Activated CD4-positive, alpha-beta T cell treated with anti-CD3 and anti-CD28 coated beads for 4 hours (primary cell): ENCODE measurements at regions not wholly inside any gene's neighbourhood (a gene's known extent, or its start where the extent isn't known, plus 50 kb on each side); places are given as distances from the start of the nearest gene placed in this dataset.

Experiments
- DNase-seq, 2 donors: peaks; one replicate each; pipeline ENCODE4 v3.0.0-alpha.2; 2020

DNA sequence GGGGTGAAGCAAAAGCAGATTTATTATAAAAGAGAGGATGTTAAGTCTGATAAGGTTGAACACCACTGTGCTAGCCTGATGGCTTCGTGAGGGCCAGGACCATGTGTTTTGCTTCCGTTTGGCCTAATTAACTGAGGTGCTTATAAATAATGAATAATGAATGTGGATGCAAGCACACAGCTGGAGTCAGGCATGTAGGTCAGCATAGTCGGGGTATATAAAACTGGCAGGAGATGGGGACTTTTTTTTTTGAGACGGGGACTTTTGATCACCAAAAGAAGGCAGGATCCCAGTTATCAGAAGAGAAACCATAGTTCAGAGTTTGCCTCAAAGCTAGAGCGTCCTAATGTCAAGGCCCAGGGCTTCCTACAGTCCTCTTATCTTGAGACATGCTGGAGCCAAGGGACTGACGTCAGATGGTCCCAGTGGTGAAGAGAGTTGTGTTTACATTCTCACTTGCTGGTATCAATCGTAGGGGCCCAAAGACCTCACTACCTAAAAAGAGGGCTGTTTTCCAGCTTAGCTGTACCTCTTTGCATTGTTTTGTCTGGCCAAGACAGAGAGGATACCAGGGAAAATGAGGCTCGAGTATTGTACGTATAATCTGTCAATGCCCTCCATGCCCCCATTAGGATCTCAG, 50.4 kb downstream of the RTL9 start:
- no peak for DNase-seq

DNA sequence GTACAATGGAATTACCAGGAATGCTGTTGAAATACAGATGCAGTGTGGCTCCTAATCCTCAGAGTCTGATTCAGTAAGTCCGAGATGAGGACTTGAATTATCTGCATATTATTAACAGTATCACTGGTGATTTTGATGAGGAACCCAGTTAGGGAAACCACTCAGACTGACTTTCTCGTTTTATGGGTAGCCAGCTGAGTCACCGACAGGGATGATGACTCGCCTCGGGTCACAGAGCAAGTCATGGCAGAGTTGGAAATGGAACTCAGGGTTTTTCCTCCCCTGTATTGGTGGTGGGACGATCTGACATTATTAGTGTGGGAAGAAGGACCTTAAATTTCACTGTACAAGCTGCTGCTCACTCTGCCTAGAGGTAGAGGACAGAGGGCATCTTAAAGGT, 51.3 kb downstream of the RTL9 start:
- DNase-seq = no peak

DNA sequence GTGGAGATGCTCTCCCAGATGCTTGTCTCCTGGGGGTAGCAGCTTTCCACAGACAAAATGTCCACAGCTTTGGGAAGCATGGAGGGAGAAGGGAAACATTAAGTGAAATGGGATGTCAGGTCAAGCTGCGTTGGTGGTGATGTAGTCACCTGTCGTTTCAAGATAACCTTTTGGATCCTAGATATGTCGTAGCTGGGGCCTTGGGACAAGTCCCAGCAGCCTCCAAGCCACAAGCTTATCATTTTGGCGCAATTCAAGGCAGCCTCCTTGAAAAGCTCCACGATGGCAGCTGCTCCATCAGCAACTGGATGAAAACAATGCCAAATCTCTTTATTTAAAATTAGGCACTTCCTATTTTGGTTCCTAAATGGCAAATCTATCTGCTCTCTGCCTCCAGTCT, 52.0 kb downstream of the RTL9 start:
- no peak for DNase-seq

DNA sequence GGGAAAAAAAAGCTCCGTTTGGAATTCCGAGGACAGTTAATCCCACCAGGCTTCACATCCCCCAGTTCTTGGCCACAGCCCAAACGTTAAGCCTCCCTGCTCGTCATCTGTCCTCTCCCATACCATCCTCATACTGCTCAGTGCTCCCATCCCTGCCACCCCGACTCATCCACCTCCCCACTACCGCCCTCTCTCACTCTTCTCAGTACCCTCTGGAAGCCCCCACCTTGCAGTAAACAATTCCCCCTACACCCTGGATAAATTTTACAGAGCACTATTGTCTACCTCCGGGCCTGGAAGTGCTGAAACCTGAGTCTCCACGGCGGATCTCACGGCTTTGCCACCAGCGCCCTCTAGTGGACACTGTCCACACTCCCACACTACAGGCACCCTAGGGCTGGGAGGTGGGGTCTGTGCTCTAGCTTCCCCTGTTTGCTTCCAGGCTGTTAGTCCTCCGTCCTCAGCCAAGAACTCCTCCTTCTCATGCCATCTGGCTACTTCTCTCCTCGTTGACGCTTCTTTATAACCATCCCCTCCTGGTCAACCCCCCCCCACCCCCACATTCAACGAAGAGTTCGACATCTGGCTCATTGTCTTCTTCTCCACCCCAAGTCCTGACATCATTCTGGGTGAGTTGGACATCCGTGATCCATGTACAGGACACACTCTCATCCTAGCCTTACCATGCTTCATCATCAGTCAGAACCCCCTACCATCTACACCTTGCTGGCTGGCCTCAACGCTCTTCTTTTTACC, 54.5 kb downstream of the RTL9 start:
- DNase-seq = peak; percentile 48 to 67

DNA sequence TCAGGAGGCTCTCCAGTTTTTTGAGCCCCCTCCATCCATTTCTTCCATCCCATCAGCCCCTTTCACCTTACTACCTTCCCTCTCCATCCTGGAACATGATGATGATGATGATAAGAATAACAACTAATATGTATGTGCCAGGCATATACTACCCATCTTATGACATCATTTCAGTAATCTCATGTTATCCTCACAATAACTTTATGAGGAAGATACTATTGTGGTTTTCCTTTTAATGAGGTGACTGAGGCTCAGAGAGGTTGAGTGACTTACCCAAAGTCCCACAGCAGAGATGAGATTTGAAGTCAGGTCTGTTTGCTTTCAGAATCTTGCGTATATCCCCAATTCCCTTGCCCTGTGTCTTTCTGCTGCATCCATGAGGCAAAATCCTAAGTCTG, 55.1 kb downstream of the RTL9 start:
- DNase-seq = no peak

DNA sequence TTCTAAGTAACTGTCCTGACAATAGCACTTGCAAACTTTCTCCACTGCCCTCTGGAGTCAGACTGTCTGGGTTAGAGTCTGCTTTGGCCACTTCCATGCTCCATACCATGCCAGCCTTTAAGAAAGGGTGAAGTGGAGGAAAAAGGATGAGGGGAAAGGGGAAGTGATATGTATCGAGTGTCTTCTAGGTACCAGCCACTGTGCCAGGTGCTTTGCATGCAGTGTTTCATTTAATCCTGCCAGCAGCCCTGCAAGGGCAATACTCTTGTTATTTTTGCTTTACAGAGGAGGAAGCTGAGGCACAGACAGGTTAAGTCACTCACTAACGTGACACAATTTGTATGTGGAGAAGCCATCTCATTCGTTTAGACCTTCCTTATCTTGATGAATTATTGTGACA, 55.6 kb downstream of the RTL9 start:
- no peak for DNase-seq

DNA sequence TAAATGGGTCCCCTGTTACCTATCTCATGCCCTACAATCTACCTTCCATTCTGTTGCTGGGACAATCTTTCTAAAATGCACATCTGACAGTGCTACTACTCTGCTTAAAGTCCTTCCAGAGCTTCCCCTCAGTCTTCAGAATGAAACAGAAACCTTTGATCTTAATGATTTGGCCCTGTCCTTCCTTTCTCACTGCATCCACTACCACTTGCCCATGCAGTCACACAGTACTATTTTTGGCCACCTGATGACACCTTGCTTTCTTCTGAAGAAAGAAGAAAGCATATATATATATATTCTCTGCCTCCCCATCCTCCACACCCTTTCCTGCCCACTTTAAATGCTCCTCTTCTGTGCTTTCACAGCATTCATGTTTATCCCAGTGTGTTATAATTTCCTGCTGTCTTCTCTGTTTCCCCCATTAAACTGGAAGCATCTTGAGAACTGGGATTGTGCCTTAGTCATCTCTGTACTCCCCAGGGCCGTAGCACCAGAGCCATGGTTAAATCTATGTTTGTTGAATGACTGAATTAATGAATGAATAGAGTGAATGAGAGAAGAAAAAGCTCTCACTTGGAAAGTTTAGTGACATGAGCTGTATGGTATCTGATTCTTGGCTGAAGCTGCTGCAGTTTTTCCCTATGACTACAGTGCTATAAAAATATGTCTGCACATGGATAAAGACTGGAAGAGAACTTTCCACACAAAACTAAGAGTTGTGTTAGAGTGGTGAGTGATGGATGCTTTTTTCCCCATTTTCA, 56.2 kb downstream of the RTL9 start:
- no peak for DNase-seq

DNA sequence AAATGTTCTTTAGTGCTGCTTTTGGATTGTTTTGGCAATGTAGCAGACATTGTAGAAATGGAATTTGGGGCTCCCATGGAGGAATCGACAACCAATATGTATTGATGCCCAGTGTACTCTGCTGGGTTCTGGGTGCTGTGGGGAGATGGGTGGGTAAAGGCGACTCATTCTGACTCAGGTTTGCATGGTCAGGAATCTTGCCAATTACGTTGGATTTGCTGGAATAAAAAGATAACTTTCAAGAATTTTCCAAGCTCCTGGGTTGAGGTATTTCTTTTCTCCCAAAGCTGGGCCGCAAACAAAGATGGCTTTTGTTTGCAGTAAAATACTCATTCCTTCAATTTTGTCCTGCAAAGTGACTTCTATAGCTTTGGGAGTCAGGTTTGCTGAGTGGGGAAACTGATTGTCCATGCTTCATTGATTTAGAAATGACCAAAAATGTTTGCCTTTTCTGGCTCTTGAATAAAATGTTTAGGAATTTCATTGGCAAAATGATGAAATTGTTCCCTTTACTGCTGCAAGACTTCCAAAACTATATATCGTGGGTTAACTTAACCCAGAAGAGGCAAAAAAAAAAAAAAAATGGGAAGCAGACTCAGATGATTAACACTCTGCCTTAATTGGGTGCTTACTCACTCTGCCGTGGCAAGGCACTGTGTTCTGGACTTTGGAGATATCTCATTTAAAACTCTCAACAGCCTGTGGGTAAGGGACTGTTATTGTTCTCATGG, 57.0 kb downstream of the RTL9 start:
- no peak for DNase-seq

DNA sequence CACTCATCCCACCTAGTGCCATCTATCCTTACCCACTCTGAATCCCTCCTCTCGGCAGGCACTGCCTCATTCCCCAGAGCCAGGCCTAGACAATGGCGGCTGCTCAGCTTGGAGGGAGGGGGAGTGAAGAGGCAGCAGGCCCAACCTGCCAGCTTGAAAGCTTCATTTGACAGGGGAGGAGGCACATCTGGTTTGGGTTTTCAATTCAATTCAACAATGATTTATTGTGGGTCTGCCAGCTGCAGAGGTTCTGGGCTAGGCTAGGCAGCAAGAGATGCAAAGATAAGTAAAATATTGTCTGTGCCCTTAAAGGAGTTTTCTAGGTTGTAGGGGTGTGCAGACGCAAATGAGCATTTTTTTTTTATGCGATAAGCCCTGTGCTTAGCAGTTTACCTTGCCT, 58.5 kb downstream of the RTL9 start:
- DNase-seq = no peak

DNA sequence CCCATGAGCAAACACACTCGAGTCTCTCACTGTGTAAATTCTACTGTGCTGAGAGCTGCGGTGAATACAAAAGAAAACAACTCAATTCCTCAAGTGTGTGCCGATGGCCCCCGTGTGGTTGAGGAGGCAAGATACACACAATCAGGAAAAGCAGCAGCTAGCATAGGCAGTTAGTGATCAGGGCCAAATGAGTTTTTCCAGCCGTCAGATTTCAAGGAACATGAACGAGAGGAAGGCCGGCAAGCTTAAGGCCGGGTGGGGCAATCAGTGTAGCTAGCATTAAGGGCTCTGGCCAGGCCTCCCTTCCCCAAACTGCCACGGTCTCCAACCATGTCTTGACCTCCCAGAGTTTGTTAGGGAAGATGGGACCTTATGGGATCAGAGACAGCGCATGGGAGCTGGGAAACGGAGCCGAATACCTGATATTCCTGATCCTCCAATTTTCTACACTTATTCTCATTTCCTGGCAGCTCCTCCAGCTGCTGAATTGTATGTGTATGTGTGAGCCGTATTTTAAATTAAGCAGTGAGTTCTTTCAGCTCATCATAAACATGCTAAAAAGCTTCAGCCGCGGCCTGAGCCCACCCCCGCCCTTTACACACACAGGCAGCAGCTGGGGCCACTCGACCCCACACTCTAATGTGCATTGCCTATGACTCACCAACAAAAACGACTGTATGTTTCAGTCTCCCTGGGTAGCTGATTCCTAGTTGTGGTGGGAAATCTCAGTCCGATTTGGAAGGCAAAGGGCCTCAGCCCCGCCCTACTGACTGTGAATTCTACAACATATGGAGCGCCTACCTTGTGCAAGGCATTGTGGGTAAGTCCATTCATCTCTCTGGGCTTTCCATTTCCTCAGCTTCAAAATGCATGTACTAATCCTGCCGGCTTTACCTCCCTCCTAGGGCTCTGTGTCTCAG, 59.9 kb downstream of the RTL9 start:
- no peak for DNase-seq

DNA sequence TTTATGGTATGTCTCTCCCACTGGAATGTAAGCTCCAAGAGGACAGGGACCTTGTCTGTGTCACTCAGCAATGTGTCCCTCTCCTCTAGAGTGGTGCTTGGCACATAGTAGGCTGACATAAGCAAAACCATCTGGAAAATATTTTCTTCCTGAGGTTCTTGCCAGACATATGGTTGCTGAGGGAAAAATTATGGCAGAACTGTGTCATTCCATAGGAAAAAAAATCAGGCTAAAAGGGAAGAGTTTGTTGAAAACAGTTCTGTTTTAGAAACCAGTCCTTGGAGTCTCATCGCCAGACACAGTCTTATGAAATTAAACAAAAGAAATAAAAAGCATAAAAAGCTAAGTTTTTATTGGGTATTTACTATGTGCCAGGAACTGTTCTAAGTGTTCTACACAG, 60.9 kb downstream of the RTL9 start:
- DNase-seq = no peak

DNA sequence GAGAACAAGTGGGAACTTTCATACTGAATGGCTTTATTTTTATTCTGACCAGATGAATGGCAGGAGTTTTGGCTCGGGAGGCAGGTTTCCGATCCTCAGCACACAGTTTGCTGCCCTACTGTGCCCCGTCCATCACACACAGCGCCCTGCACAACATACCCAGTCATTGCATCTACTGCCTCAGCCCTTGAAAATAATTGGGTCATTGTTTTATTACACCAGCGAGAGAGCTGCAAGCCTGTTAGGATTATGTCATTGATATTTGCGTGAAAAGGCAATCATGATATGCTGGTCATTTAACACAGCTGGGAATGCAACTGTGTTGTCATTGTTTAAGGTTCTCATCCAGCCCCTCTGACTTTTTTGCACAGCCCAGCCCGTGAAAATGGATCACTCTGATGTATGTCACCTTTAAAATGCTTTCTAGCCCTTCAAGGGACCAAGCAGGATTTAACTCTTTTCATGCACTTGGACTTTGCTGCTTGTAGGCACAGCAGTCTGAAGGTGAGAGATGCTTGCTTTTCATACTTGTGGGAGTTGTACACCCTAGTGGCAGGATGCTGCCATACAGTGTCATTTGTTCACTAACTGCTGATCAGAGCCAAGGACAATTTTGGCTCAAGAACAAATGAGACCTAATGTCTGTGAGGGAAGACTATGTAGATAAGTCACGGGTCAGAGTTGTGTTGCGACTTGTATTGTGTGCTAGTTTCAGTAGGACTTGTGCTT, 62.3 kb downstream of the RTL9 start:
- DNase-seq = no peak

DNA sequence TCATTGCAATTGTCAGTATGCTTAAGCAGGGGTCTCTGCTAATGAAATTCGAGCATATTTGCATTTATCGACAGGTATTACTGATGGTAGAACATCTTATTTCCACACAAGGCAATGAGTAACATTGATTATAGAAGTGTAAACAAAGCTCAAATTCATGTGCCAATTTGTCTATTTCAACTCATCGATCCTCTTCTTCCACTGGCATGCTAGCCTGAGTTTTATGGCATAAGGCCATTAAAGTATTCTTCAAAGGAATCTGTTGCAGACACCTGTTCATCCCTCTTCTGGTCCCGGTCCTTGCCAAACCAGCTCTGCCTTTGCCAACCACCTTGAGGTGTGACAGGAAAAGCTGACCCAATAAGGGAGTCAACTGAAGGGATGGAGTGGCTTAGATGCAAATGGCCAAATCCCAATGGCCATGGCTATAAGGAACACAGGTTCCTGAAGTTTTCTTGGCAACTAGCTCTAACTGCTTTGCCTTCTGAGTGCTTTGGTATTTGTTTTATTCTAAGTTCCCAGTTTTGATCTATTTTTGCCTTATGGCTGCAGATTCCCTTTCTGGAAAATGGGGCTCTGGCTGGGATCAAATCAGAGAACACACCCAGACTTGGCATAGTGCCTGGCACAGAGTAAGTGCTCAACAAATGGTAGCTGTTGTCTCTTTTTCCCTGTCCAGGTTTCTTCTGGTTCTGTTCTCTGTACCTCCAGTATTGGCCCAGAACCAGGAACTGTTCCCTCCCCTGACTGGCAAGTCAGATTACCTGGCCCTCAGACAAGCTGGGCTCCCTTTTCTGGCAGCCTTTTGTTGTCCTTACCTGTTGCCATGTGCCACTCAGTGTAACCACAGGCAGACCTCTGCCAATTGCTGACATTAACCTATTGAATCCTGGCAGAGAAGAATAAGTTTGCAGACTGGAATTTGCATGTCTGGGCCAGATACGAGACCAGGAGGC, 63.1 kb downstream of the RTL9 start:
- no peak for DNase-seq

DNA sequence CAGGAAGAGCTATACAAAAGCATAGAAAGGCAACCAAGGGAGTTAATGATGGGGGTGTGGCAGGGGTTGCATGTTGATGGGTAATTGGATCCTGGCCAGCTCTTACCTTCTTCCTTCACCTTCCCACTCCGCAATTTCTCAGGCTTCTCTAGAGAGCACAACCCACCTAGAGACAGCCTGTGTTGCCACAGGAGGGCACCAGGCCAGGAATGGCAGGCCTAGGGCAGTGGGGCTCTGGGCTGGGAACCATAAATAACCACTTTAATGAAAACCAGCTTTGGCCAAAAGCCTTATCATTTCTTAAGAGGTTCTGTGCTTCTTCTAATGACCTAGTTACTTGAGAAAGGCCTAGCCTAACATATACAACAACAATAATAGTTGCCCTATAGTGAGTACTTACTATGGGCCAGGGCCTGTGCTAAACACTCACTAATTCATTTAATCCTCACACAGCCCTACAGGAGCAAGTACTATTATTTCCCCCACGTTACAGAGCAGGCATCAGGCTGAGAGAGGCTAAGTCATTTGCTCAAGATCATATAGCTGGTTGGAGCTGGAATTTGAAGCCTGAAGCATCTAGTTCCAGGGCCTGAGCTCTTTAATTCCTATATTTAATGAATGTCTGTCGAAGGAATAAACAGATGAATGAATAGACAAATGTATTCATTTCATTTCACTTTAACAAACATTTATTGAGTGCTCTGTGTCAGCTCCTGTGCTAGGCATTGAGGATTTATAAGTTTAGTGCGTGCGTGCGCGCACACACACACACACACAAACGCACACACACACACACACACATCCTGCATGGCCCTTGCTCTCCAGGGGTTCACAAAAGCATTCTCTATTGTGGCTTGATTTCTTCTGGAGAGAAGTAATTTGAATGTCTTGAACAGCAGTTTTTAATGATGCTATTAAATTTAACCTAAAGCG, 66.8 kb downstream of the RTL9 start:
- DNase-seq = no peak

DNA sequence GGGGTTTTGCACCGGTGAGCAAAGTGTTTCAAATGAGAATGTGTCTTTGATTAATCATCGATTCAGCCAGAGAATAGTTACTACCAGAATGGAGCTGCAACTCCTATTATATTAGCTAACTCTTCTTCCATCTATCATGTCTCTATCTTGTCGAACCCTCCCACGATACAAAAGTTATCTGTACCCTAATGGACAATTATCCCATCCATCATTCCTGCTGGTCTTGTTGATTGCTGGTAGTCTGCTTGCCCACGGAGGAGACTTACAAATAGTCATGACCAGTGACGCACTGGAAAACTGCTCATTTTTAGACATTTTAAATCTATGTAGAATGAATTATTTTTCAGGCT, 67.5 kb downstream of the RTL9 start:
- no peak for DNase-seq

DNA sequence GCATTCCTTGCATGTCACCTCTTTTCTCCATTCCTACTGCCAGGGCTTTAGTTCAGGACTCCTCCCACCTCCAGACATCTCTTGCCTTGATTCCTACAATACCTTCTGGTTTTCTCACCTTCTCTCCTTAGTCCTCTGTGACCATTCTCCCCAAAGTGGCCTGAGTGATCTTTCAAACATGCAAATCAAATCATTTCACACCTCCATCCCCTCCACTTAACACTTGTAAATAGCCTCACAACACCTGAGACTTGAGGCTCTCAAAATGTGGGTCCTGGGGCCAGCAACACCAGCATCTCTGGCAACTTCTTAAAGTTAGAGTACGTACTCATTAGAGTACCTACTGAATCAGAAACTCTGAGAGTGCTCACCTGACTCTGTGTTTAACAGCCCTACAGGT, 68.4 kb downstream of the RTL9 start:
- DNase-seq = no peak

DNA sequence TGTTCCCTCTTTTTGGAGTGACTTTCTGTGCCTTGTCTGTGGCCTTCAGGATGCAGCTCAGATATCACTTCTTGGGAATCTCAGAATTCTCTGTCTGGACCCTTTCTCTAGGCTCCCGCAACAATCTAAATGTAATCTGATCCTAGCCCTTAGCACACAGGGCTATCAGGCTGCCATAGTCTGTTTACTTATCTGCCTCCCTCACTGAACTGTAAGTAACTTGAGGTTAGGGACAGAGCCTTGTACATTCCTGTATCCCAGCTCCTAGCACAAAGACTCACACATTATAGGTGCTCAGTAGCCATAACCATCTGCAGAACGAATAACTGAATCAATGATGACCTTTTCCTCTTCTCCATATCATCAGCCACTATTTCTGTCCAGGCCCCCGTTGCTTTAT, 69.5 kb downstream of the RTL9 start:
- no peak for DNase-seq

DNA sequence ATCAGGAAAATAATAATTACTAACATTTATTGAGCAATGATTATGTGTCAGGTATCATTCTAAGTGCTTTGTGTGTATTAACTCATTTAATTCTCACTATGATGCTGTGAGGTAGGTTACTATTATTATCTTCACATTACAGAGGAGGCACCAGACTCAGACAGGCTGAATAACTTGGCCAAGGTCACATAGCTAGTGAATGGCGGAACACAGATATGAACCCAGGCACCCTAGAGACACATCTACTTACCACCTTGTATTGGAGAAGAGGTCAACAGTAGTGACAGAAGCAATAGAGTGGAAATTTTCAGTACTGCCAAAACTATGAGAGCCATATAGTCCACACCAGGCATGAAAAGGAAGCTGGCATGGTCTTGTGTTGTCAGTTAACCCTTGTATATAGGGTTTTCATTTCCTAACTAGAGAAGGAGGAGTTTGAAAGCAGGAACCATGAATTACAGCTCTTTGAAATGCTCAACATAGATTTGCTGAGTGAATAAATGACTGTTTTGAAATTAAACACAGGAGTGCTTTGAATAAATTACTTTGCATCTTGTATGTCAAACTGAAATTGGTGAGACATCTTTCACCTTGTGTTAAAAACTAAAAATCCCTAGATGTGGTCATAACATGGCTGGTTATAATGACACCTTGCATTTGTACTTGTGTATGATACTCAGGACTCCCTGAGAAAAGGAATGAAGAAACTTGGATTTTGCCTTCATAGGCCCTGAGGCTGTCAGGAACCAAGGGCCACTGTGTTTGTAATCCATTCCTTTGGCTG, 71.8 kb downstream of the RTL9 start:
- no peak for DNase-seq
